Activated CD8-positive, alpha-beta memory T cell treated with anti-CD3 and anti-CD28 coated beads, Interleukin-2, amount 10 ng/mL, durations not matched to agents 7 days and 5 days (primary cell): ENCODE measurements at regions not wholly inside any gene's neighbourhood (a gene's known extent, or its start where the extent isn't known, plus 50 kb on each side); places are given as distances from the start of the nearest gene placed in this dataset.

Source experiments
- ATAC-seq: fragments of 150-1000 bp; cut with Tn5 transposase; one replicate; pipeline ENCODE4 v1.10.0; 2021; ENCODE audit warnings: moderate library complexity
- CTCF ChIA-PET: fragments of 350-600 bp; sonication (Branson Sonifier 250); formaldehyde crosslinking; loops from one replicate; lab custom pipeline; 2021; ENCODE audit warnings: antibody characterized with exemption; lab: Charles Lee
- DNase-seq: peaks from one replicate; pipeline ENCODE4 v3.0.0-alpha.2; 2020
- H3K27ac Mint-ChIP-seq: one replicate; pipeline ENCODE4 v1.8.0; 2021; ENCODE audit warnings: mild to moderate bottlenecking, mixed read lengths
- H3K27me3 Mint-ChIP-seq: one replicate; pipeline ENCODE4 v1.8.0; 2021; ENCODE audit warnings: mixed read lengths
- H3K36me3 Mint-ChIP-seq: one replicate; pipeline ENCODE4 v1.8.0; 2021; ENCODE audit warnings: mild to moderate bottlenecking, mixed read lengths
- H3K4me1 Mint-ChIP-seq: one replicate; pipeline ENCODE4 v1.8.0; 2021; ENCODE audit warnings: mixed read lengths
- H3K4me3 Mint-ChIP-seq: one replicate; pipeline ENCODE4 v1.8.0; 2021; ENCODE audit warnings: mild to moderate bottlenecking, moderate library complexity, mixed read lengths
- H3K9me3 Mint-ChIP-seq: one replicate; pipeline ENCODE4 v1.8.0; 2022; ENCODE audit warnings: low read depth, mixed read lengths

GRCh38 chr13:60318186-60318585, 78.8 kb upstream of the TDRD3 start:
- Mint-ChIP-seq H3K36me3 (no peaks in the 10 kb centered on the region), H3K27me3 (peaks cover 18% of the 10 kb centered on the region), H3K9me3 (no peaks in the 10 kb centered on the region), H3K4me1 (no peaks in the 10 kb centered on the region), H3K27ac (no peak overlapping the region), H3K4me3 (no peak overlapping the region)
- CTCF ChIA-PET: no interaction called here
- ATAC-seq (no peak), DNase-seq (no peak)

- CTCF ChIA-PET: no interaction called here
- H3K27ac Mint-ChIP-seq: no peak overlapping the region
- no peaks in the 10 kb centered on the region for H3K9me3 Mint-ChIP-seq
- no peaks in the 10 kb centered on the region for H3K4me1 Mint-ChIP-seq
- no peak for ATAC-seq
- peaks cover 4% of the 10 kb centered on the region for H3K27me3 Mint-ChIP-seq
- DNase-seq: no peak
- H3K4me3 Mint-ChIP-seq: no peak overlapping the region
- no peaks in the 10 kb centered on the region for H3K36me3 Mint-ChIP-seq
These were observed 72.9 kb upstream of the TDRD3 start for GRCh38 chr13:60324131-60324530.

GRCh38 chr13:60326273-60326672, 70.7 kb upstream of the TDRD3 start:
- H3K9me3 Mint-ChIP-seq: no peaks in the 10 kb centered on the region
- H3K36me3 Mint-ChIP-seq: no peaks in the 10 kb centered on the region
- no peak for DNase-seq
- peaks cover 1% of the 10 kb centered on the region for H3K27me3 Mint-ChIP-seq
- ATAC-seq: no peak
- H3K4me1 Mint-ChIP-seq: peaks cover 4% of the 10 kb centered on the region
- no peak overlapping the region for H3K4me3 Mint-ChIP-seq
- CTCF ChIA-PET: no interaction called here
- no peak overlapping the region for H3K27ac Mint-ChIP-seq

- DNase-seq (no peak), ATAC-seq (no peak)
- Mint-ChIP-seq H3K36me3 (no peaks in the 10 kb centered on the region), H3K27ac (no peak overlapping the region), H3K4me3 (no peak overlapping the region), H3K9me3 (no peaks in the 10 kb centered on the region), H3K27me3 (peaks cover 8% of the 10 kb centered on the region), H3K4me1 (peaks cover 4% of the 10 kb centered on the region)
- CTCF ChIA-PET: no interaction called here
These were observed 69.5 kb upstream of the TDRD3 start for GRCh38 chr13:60327511-60327910.

GRCh38 chr13:60328073-60328472, 68.9 kb upstream of the TDRD3 start:
- H3K9me3 Mint-ChIP-seq: no peaks in the 10 kb centered on the region
- CTCF ChIA-PET: interaction anchor here (2.0 kb wide), 1 partner anchor 648 kb away, joined by 4 read pairs; no protein-coding TSS in a partner anchor
- ATAC-seq: no peak
- H3K36me3 Mint-ChIP-seq: no peaks in the 10 kb centered on the region
- peaks cover 9% of the 10 kb centered on the region for H3K27me3 Mint-ChIP-seq
- no peak overlapping the region for H3K4me3 Mint-ChIP-seq
- H3K4me1 Mint-ChIP-seq: peaks cover 4% of the 10 kb centered on the region
- DNase-seq: no peak
- no peak overlapping the region for H3K27ac Mint-ChIP-seq

GRCh38 chr13:60329221-60329923, 67.6 kb upstream of the TDRD3 start:
- peak; percentile 49 for DNase-seq
- no peak for ATAC-seq
- peaks cover 2% of the 10 kb centered on the region for H3K9me3 Mint-ChIP-seq
- H3K4me3 Mint-ChIP-seq: no peak overlapping the region
- peaks cover 4% of the 10 kb centered on the region for H3K4me1 Mint-ChIP-seq
- H3K36me3 Mint-ChIP-seq: no peaks in the 10 kb centered on the region
- peaks cover 12% of the 10 kb centered on the region for H3K27me3 Mint-ChIP-seq
- CTCF ChIA-PET: interaction anchor here (0.7 to 2.0 kb wide), 7 partner anchors 44 to 936 kb away, joined by 3 to 4 read pairs (median 3); no protein-coding TSS in a partner anchor
- H3K27ac Mint-ChIP-seq: no peak overlapping the region

- Mint-ChIP-seq H3K4me1 (peaks cover 4% of the 10 kb centered on the region), H3K27ac (no peak overlapping the region), H3K4me3 (no peak overlapping the region), H3K36me3 (no peaks in the 10 kb centered on the region), H3K27me3 (peaks cover 13% of the 10 kb centered on the region), H3K9me3 (peaks cover 2% of the 10 kb centered on the region)
- CTCF ChIA-PET: no interaction called here
- DNase-seq: no peak
- ATAC-seq: no peak
These were observed 65.6 kb upstream of the TDRD3 start for GRCh38 chr13:60331249-60332012.

GRCh38 chr13:60332682-60333081, 64.3 kb upstream of the TDRD3 start:
- Mint-ChIP-seq H3K4me1 (peaks cover 4% of the 10 kb centered on the region), H3K27ac (no peak overlapping the region), H3K9me3 (peaks cover 2% of the 10 kb centered on the region), H3K36me3 (no peaks in the 10 kb centered on the region), H3K27me3 (peaks cover 16% of the 10 kb centered on the region), H3K4me3 (no peak overlapping the region)
- no peak for DNase-seq
- ATAC-seq: no peak
- CTCF ChIA-PET: no interaction called here

- Mint-ChIP-seq H3K4me3 (no peak overlapping the region), H3K27ac (no peak overlapping the region), H3K9me3 (peaks cover 2% of the 10 kb centered on the region), H3K4me1 (peaks cover 4% of the 10 kb centered on the region), H3K27me3 (peaks cover 21% of the 10 kb centered on the region), H3K36me3 (no peaks in the 10 kb centered on the region)
- ATAC-seq: no peak
- no peak for DNase-seq
- CTCF ChIA-PET: interaction anchor here (2.4 kb wide), 1 partner anchor 653 kb away, joined by 7 read pairs; no protein-coding TSS in a partner anchor
These were observed 62.7 kb upstream of the TDRD3 start for GRCh38 chr13:60334310-60334709.

- peaks cover 2% of the 10 kb centered on the region for H3K9me3 Mint-ChIP-seq
- CTCF ChIA-PET: interaction anchor here (0.8 to 2.4 kb wide), 4 partner anchors 10 to 944 kb away, joined by 3 to 7 read pairs (median 4); no protein-coding TSS in a partner anchor
These were observed 61.5 kb upstream of the TDRD3 start for GRCh38 chr13:60335531-60335930.

GRCh38 chr13:60338754-60339153, 58.3 kb upstream of the TDRD3 start:
- CTCF ChIA-PET: interaction anchor here (1.2 kb wide), 1 partner anchor 14 kb away, joined by 3 read pairs; no protein-coding TSS in a partner anchor

More at GRCh38 chr13:60335531-60335930, 61.5 kb upstream of the TDRD3 start:
- DNase-seq: no peak
- Mint-ChIP-seq H3K27ac (no peak overlapping the region), H3K36me3 (no peaks in the 10 kb centered on the region), H3K27me3 (peaks cover 24% of the 10 kb centered on the region), H3K4me1 (no peaks in the 10 kb centered on the region), H3K4me3 (no peak overlapping the region)
- no peak for ATAC-seq

GRCh38 chr13:60343978-60344377, 53.0 kb upstream of the TDRD3 start:
- no peaks in the 10 kb centered on the region for H3K36me3 Mint-ChIP-seq
- no peak overlapping the region for H3K4me3 Mint-ChIP-seq
- no peak for ATAC-seq
- peaks cover 2% of the 10 kb centered on the region for H3K4me1 Mint-ChIP-seq
- no peak overlapping the region for H3K27ac Mint-ChIP-seq
- no peaks in the 10 kb centered on the region for H3K9me3 Mint-ChIP-seq
- no peak for DNase-seq
- peaks cover 24% of the 10 kb centered on the region for H3K27me3 Mint-ChIP-seq
- CTCF ChIA-PET: no interaction called here

More at GRCh38 chr13:60338754-60339153, 58.3 kb upstream of the TDRD3 start:
- Mint-ChIP-seq H3K36me3 (no peaks in the 10 kb centered on the region), H3K4me3 (no peak overlapping the region), H3K4me1 (peaks cover 2% of the 10 kb centered on the region), H3K9me3 (no peaks in the 10 kb centered on the region), H3K27me3 (peaks cover 19% of the 10 kb centered on the region), H3K27ac (no peak overlapping the region)
- DNase-seq: no peak
- ATAC-seq: no peak

- Mint-ChIP-seq H3K9me3 (no peaks in the 10 kb centered on the region), H3K4me1 (peaks cover 2% of the 10 kb centered on the region), H3K36me3 (no peaks in the 10 kb centered on the region), H3K27me3 (peaks cover 24% of the 10 kb centered on the region), H3K4me3 (no peak overlapping the region), H3K27ac (no peak overlapping the region)
- DNase-seq (no peak), ATAC-seq (no peak)
- CTCF ChIA-PET: no interaction called here
These were observed 49.8 kb upstream of the TDRD3 start for GRCh38 chr13:60347174-60347573.
